ENCODE measurements at regions not wholly inside any gene's neighbourhood (a gene's known extent, or its start where the extent isn't known, plus 50 kb on each side); places are given as distances from the start of the nearest gene placed in this dataset.

DNA sequence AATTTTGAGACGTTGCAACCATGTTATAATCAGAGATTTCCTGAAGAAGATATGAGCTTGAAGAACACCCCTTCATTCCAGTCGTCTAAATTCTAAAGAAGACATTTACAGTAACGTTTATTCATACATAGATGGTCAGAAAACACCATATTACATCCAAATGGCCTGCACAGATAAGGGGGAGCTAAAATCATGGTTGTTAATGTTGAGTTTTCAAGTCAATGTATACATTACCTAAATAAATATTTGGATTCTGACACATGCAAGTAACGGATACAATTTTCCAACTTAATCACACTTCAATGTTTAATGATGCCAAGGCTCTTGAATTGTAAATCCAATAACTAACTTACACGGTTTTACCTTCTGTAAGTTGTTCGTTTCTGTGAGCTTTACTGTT is 318.4 kb downstream of the SLC6A15 start:
- DNase-seq = no peak

DNA sequence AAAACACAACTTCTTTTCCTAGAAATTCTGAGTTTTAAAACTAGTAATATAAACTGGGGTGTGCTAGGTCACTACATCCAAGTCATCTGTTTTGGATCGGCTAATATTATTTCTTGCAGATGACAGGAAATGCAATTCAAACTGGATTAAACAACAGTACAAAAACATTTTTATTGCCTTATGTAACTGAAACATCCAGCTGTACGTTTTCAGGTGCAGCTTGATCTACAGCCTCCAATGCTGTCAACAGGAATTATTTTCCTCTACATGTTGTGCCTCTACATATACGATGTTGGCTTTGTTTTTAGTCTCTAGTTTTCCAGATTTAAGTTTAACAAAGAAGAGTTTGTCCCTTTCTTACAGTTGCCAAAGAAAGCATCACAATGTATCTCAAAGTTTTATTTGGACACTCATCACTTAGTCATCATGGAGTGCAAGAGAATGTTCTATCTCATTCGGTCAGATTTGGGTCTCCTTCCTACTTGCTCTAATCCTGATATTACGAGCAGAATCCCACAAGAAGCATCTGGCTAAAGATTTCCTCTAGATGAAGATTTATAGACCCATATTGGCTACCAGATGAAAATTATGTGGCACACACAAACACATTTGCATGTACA is 326.7 kb downstream of the SLC6A15 start:
- DNase-seq = no peak

DNA sequence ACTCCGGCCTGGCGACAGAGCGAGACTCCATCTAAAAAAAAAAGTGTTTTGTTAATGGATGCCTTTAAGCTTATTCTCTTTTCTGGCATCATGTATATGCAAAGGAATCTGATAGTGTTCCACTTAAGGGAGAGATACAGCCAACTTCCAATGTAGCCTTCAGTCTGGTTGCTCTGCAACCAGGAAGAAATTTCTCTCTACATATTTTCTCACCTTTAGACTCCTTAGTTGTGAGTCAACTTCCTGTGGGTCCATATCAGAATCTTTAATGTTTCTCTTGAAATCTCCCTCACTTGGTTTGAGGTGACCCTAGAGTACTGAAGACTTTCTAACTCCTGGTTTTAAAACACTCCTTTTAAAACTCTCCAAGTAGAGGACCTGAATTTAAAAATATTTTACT is 340.4 kb downstream of the SLC6A15 start:
- no peak for DNase-seq

DNA sequence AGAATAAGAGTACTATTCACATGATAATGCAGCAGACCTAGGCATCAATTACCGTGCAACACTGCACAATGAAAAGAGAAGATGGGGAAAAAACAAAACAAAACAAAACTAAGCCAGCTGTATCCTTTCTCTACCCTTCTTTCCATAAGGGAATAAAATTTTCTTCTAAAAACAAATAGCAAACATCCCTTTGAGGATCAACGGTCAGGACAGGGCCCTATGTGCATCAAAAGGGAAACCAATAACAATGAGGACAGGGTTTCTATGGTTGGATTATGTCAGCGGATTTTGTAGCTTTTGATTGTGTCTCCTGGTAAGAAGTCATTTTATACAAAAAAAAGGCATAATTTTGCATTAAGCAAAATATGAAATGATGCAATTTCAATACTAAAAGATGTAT is 350.3 kb downstream of the SLC6A15 start:
- DNase-seq = no peak

DNA sequence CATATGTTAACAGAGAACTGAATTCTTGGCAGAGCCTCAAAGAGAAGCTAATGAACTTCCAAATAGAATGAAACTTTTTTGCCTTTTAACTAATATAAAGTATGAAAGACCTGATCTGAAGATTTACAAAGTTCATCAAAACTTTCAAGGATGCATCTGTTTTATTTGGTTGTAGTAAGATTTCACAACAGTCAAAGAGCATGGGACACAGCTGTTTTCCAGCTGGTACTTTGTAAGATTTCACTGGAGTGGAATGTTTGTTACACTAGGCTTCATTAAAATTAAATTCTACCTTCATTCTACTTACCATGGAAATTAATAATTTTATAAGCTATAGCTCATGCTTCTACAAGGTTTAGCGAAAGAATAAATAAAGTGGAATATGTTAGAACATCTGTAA is 351.2 kb downstream of the SLC6A15 start:
- DNase-seq = no peak

DNA sequence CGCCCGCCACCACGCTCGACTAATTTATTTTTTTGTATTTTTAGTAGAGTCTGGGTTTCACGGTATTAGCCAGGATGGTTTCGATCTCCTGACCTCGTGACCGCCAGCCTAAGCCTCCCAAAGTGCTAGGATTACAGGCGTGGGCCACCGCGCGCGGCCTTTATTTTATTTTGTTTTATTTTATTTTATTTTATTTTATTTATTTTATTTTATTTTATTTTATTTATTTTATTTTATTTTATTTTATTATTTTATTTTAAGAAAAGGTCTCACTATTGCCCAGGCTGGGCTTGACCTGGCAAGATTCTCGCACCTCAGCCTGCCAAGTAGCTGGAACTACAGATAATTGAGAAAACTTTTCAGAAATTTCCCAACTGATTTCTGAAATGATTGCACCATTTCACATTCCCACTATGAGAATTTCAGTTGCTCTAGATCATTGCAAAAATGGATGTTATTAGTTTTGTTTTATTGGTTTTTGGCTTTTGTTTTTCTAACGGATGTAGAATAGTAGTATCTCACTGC is 358.3 kb downstream of the SLC6A15 start:
- DNase-seq = no peak

DNA sequence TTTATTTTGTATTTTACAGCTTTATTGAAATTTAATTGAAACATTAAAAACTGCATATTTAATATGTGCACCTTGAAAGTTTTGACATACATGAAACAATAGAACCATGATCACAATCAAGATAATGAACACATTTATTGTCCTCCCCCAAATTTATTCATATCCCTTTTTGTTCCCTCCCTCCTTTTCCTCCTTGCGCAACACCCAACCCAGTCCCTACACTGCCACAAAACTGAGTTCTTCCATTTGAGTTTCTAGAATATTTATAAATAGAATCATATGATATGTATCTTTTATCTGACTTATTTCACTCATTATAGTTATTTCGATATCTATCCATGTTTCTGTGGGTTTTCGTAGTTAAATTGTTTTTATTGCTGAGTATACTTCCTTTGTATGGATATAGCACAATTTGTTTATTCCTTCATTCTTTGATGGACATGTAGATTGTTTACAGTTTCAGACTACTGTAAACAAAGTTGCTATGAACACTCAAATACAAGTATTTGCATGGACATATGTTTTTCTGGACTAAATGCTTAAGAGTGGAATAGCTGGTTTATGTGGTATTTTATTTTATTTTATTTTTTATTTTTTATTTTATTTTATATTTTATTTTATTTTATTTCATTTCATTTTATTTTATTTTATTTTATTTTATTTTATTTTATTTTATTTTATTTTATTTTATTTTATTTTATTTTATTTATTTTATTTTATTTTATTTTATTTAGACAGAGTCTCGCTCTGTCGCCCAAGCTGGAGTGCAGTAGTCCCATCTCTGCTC is 359.1 kb downstream of the SLC6A15 start:
- DNase-seq = no peak

DNA sequence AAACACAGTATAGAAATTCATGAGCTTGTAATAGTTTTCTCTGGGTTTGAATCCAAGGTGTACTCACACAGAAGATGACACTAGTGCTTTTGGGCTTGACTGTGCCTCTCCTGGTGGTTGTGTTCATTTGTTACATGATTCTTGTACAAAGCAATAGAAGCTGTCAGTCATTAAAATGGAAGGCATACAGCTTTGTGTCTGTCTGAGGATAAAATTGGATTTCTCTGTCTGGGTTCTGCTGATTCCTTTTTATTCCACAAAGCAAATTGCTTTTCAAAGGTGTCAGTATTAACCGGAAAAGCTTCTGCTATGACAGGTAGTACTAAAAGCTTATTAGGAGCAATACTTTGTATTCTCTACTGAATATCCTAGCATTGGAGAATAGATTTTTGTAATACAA is 361.2 kb downstream of the SLC6A15 start:
- DNase-seq = no peak

DNA sequence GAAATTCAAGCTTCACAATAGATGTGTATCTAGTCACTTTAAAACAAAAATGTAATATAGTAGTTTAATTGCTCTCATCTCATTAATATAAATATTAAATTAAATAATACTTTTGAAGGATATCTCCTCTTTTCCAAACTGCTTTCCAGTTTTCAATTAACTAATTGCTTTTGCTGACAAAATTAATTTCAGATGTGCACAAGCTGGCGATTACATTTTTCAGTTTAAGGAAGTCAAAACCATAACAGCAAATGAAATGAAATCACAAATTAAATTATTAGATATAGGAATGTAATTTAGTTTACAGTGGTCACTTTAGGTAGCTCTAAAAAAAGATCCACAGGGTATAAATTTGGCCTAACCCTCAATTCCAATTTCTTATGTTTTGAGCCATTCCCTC is 362.1 kb downstream of the SLC6A15 start:
- DNase-seq = no peak

DNA sequence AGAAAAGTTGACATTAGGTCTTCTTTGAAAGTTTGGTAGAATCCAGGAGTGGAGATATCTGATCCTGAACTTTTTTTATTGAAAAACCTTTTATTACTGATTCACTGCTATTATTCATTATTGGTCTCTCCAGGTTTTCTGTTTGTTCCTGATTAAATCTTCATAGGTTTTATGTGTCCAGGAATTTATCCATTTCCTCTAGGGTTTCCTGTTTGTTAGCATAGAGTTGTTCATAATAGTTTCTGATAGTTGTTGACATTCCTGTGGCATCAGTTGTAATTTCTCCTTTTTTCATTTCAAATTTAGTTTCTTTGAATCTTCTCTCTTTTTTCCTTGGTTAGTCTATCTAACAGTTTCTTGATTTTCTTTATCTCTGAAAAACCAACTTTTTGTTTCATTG is 370.3 kb downstream of the SLC6A15 start:
- DNase-seq = no peak

DNA sequence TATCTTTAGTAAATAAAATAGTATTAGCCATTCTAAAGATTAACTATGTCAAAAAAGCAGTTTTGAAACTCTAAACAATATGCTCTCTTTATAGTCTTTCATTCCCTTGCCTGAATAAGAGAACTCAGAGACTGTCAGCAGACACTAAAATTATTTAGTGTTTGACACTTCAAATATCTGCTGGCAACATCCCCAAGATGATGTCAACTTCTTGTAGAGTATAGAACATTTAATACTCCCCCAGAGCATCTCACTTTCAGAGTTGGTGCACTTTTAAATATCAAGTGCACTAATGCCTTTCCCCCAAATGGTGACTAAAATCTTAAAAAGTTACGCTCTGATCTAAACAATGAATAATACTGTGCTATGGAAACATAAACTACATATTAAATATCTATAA is 374.9 kb downstream of the SLC6A15 start:
- DNase-seq = no peak

DNA sequence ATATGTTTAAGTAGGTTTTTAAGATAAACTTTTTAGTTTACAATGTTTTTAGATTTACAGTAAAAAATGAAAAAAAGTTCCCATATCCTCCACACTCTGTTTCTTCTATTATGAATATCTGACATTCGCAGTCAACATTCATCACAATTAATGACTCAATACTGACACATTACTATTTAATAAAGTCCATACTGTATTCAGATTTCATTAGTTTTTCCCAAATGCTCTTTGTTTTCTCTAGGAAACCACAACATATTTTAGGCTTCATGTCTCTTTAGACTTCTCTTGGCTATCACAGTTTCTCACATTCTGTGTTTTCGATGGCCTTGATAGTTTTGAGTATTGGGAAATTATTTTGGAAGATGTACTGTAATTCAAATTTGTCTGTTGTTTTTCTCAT is 399.8 kb downstream of the SLC6A15 start:
- DNase-seq = no peak

DNA sequence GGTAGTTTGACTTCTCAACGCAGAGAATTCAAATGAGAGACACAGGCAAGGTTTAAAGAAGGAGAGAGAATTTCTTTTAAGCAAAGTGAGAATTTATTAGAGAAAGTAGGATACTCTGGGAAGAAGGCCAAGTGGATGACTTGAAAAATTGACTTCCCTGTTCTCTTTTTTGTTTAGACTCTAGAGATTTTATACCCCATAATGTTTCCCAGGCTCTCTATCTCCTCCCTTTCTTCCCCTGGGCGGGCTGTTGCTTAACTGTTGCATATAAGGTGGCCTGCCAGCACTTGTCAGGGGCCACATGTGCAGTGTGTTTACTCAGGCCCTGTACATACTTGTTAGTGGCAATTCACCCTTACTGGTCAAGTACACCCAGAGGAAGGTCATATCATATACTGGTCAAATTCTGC is 403.7 kb downstream of the SLC6A15 start:
- no peak for DNase-seq

DNA sequence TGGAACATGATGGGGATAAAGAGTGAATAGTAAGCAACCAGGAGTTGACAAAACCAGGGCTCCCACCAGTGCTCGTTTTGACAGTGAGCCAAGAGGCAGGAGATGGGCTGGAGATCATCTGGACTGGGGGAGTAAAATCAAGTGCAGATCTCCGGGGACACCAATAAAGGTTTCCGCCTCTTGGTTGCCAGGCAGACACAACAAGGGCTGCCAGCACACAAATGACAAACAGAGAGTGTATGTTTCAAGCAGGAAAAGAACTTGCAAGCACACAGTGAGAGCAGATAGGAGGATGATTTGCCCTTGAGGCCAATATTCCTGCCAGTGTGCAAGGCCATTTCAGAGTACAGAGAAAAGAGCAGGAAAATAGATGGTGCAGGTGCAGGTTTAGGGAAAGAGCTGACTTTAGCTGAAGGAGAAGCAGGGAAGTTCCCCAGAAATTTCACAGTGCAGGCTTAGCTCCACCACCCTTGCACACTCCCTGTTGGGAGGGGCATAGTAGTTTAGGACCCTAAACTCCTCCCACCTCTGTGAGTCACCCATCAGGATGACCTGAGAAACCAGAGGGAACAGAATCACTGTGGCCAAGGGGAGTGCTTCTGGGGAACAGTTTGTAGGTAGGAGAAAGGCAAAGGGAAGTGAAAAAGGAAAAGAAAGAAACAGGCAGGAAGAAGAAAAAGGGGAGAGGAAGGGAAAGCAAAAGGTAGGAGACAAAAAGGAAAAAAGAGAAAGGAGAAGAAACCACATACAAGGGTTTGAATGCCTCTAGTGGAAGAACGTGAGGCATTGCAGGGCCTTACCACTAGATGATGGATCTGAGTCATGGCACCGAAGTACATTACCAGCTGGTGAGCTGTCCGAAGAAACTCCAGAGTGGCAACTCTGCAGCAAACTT is 404.4 kb downstream of the SLC6A15 start:
- no peak for DNase-seq

DNA sequence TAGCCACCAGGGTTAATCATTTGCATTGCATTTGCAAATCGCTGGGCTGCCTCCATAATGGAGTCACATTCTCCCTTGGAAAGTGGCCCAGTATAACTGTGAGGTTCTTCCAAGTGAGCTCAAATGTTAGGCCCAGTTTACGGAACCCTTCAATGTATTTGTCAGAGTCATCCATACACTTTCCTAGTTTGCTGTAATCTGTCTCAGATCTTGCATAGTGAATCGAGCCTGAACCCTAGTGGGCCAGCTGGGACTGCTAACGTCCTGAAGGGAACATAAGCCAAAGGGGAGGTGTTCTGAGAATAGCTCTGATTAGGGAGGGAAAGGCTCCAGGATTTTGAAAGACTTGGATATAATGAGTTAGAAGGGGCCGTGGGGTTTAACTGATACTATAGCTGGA is 406.3 kb downstream of the SLC6A15 start:
- no peak for DNase-seq

DNA sequence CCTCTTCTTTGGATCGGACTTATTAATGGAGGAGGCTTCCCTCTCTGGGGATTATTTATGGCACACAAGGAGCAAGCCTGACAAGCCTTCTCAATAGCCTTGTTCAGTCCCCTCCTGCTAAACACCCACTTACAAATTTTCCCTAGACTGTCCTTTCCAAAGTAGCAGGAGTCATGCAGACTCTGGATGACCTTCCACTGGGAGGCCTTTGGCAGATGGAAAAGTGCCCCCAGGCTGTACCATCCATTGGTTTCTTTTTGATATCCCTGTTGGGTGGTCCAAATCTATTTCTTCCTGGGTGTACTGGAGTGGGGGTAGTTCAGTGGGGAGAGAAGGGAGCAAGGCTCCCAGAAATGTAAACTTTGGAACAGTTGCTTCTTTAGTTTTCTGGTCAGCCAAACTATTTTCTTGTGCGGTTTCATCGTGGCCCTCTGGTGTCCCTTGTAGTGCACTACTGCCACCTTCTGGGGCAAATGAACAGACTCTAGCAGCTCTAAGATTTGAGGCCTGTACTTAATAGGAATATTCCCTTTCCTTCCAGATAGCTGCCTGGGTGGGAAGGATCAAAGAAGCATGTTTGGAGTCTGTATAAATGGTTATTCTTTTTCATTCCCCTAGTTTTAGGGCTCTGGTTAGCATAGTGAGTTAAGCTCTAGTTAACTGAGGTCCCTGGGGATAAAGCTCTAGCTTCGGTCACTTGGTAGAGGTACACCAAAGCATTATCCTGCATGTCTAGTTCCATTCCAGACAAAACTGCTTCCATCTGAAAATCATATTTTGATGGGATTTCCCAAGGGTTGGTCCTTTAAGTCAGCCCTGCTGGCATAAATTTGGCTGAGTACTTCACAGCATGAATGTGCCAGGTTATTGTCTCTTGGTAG is 409.5 kb downstream of the SLC6A15 start:
- no peak for DNase-seq

DNA sequence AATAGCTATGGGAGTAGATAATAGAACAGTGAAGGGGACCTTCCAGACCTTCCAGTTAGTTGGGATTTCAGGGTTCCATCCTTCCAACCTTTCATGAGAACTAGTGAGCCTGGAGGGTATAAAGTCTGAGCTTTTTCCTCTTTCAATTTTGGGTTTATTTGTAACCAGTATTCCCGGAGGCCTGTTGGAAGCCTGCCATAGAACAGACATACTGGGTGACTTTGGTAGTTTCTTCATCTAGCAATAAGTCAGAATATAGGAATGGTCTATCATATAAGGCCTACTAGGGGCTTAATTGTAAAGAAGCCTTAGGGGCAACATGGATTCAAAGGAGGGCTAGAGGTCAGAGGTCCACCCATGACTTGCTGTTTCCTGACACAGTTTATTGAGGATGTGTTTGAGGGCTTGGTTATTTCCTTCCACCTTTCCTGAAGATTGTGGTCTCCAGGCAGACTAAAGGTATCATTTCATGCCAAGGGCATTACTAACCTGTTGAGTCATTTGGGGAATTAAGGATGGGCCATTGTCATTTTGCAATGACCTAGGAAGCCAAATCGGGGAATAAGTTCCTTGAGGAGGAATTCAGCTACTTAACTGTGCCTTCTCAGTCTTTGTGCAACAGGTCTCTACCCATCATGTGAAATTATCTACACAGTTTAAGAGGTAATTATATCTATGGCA is 410.3 kb downstream of the SLC6A15 start:
- no peak for DNase-seq

DNA sequence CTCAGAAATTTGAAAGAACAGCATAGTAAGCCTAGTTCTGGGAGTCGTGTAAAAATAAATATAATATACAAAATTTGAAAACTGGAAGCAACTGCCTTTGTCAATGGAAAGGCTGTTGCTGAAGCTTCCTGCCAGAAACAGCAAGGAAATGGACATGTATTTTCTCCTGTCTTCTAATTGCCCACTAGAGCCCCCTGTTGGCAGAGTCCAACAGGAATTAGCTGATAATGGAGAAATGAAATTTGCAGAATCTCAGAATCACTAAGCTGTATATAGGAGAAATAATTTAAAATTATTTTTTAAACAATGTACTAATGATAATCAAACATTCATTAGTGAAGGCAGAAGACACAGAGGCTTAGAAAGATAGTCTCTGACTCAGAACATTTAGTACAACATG is 414.8 kb downstream of the SLC6A15 start:
- DNase-seq = no peak

DNA sequence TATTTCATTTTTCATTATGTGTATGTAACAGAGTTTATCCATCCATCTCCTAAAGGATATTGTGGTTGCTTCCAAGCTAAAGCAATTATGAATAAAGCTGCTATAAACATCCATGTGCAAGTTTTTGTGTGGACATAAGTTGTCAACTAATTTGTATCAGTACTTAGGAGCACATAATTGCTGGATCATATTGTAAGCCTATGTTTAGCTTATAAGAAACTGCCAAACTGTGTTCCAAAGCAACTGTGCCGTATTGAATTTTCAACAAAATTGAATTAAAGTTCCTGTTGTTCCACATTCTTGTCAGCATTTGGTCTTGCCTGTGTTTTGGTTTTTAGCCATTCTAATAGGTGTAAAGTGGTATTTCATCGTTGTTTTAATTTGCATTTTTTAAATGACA is 416.9 kb downstream of the SLC6A15 start:
- DNase-seq = no peak

DNA sequence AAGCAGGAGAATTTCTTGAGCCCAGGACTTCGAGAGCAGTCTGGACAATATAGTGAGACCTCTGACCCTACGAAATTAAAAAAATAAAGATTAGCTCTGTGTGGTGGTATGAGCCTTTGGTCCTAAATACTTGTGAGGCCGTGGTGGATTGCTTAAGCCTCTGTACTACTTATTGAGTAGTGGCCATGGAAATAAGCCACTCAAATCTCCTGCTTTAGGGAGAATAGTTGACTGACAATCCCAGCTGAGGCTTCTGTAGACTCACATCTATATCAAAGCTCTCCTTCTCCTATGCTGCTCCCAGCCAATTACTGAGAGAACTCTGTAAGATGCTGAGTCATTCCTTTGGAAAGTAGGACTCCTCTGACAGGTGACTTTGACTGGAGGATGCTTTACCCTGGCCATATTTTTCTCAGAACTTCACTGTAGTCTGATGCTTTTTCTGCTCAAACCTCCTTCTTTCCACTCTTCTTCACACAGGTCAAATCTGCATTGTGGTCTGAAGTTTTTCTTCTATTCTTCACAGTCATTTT is 420.2 kb downstream of the SLC6A15 start:
- DNase-seq = no peak

DNA sequence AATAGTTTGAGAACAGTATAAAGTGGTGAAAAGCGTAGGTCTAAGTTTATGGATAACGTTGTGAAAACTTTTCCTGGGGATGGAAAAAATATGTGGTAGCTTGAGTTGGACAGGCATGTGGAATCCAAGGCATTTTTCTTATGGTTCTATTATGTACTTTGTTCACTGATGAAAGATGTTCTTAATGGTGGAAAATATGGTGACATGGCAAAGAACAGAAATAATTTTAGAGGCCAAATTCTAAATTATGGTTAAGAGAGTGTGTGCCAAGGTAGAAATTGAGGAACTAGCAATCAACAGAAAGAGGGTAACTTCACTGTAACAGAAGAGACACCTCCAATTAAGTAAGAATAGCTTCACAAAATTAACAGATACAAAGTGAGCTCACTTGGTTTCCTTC is 427.8 kb downstream of the SLC6A15 start:
- DNase-seq = no peak

DNA sequence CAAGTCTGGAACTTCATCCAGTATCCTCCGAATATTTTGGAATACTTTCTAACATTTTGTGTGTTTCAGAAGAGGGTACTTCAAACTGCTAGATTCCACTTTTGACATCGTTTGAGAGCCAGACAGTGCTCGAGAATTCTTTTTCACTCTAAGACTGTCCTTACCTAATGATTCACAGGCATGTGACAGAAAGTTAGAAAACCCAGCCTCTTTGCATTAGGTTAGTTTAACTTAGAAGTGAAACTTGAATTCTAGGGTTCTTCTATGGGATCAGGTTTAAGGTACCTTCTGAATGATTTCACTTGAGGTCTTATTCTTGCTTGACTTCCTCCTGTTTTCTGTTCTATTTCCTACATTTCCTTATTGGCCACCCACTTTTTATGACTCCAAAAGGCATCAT is 431.8 kb downstream of the SLC6A15 start:
- DNase-seq = no peak

Data from kidney glomerular epithelial cell (primary cell).